Smooth muscle cell of the brain vasculature (primary cell): ENCODE measurements at regions not wholly inside any gene's neighbourhood (a gene's known extent, or its start where the extent isn't known, plus 50 kb on each side); places are given as distances from the start of the nearest gene placed in this dataset.
A peak's percentile ranks its signal among the peaks of the same experiment; 100 is the strongest.

ENCODE experiments used
- DNase-seq: peaks from one replicate; pipeline ENCODE4 v3.0.0-alpha.2; 2012; ENCODE audit warnings: low read depth, low spot score

GRCh38 chr12:77777274-77777673 is 53.4 kb upstream of the NAV3 start:
- no peak for DNase-seq

- DNase-seq = no peak
These were observed 55.9 kb upstream of the NAV3 start for GRCh38 chr12:77774761-77775160.

- no peak for DNase-seq
These were observed 57.9 kb upstream of the NAV3 start for GRCh38 chr12:77772676-77773298.

- no peak for DNase-seq
These were observed 62.1 kb upstream of the NAV3 start for GRCh38 chr12:77768558-77768957.

GRCh38 chr12:77767756-77768343 is 62.8 kb upstream of the NAV3 start:
- DNase-seq = no peak

GRCh38 chr12:77767335-77767734 is 63.4 kb upstream of the NAV3 start:
- DNase-seq = no peak

- no peak for DNase-seq
These were observed 64.5 kb upstream of the NAV3 start for GRCh38 chr12:77766224-77766623.

GRCh38 chr12:77761286-77761685 is 69.4 kb upstream of the NAV3 start:
- no peak for DNase-seq

- no peak for DNase-seq
These were observed 70.2 kb upstream of the NAV3 start for GRCh38 chr12:77760271-77761025.

- DNase-seq = no peak
These were observed 76.6 kb upstream of the NAV3 start for GRCh38 chr12:77754086-77754485.

GRCh38 chr12:77751939-77752338 is 78.8 kb upstream of the NAV3 start:
- DNase-seq = peak; percentile 35

- DNase-seq = no peak
These were observed 84.6 kb upstream of the NAV3 start for GRCh38 chr12:77746096-77746495.

GRCh38 chr12:77745624-77746023 is 85.1 kb upstream of the NAV3 start:
- no peak for DNase-seq

- DNase-seq = no peak
These were observed 88.1 kb upstream of the NAV3 start for GRCh38 chr12:77742631-77743030.

- no peak for DNase-seq
These were observed 88.6 kb upstream of the NAV3 start for GRCh38 chr12:77741974-77742517.

- DNase-seq = no peak
These were observed 94.3 kb upstream of the NAV3 start for GRCh38 chr12:77736219-77736965.

- DNase-seq = no peak
These were observed 96.3 kb upstream of the NAV3 start for GRCh38 chr12:77734214-77734883.

GRCh38 chr12:77728018-77728417 is 102.7 kb upstream of the NAV3 start:
- DNase-seq = no peak

- DNase-seq = no peak
These were observed 103.2 kb upstream of the NAV3 start for GRCh38 chr12:77727442-77728001.

GRCh38 chr12:77725611-77726010 is 105.1 kb upstream of the NAV3 start:
- no peak for DNase-seq

GRCh38 chr12:77724367-77724957 is 106.2 kb upstream of the NAV3 start:
- no peak for DNase-seq
